LNCaP clone FGC (cell line): ENCODE measurements at regions not wholly inside any gene's neighbourhood (a gene's known extent, or its start where the extent isn't known, plus 50 kb on each side); places are given as distances from the start of the nearest gene placed in this dataset.
"Not testable (repeated sequence)": the region's sequence is repeated elsewhere in the genome, so short reads cannot be mapped to it uniquely, and the experiment has no call there.

Experiments used
- DNase-seq: peaks from one replicate; pipeline ENCODE4 v3.0.0-alpha.2; 2011; ENCODE audit warnings: low read depth
- H3K4me3 ChIP-seq: 2 replicates; pipeline ENCODE4 v1.5.1; 2011; ENCODE audit warnings: mild to moderate bottlenecking, low read depth, low read length, control low read depth
- TF ChIP-seq, protein P1 (sequence below): IDR thresholded peaks from 2 replicates; pipeline ENCODE4 v1.5.1; 2012; ENCODE audit warnings: mild to moderate bottlenecking; ENCODE audit not compliant: control insufficient read depth, insufficient read depth; ENCODE audit errors: extremely low read depth

DNA sequence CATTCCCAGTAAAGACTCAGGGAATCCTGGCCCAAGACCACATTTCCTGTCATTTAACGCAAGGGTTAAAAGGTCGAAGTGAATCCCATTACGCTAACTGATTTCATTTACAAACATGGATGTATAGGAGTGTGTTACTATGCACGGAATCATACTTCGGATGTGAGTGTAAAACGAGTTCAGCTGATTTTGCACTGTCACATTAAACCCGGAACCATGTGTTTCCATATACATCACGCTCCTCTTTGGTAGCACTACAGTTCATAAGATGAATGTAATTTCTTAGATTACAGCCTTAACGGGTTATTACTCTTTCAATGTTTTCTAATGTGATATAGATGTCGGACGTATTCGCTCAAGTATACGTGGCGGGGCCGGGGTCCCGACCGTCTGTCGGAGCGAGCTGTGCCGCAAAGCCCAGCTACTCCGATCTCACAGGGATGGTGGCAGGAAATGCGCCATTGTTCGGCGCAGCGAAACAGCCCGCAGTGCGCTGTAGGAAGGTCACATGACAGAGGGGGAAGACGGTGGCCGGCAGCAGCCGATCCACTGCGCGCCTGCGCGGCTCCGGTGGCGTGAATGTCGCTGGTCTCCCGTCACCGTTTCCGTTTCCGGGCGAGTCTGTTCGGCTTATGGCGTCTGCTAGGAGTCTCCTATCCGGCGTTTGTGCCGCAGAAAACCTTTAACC is 97.3 kb downstream of the NPAP1 start:
- DNase-seq: peak; percentile 82
- H3K4me3 ChIP-seq: peak overlapping the region; percentile 53
- TF ChIP-seq, protein P1, sequence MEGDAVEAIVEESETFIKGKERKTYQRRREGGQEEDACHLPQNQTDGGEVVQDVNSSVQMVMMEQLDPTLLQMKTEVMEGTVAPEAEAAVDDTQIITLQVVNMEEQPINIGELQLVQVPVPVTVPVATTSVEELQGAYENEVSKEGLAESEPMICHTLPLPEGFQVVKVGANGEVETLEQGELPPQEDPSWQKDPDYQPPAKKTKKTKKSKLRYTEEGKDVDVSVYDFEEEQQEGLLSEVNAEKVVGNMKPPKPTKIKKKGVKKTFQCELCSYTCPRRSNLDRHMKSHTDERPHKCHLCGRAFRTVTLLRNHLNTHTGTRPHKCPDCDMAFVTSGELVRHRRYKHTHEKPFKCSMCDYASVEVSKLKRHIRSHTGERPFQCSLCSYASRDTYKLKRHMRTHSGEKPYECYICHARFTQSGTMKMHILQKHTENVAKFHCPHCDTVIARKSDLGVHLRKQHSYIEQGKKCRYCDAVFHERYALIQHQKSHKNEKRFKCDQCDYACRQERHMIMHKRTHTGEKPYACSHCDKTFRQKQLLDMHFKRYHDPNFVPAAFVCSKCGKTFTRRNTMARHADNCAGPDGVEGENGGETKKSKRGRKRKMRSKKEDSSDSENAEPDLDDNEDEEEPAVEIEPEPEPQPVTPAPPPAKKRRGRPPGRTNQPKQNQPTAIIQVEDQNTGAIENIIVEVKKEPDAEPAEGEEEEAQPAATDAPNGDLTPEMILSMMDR: no peak

DNA sequence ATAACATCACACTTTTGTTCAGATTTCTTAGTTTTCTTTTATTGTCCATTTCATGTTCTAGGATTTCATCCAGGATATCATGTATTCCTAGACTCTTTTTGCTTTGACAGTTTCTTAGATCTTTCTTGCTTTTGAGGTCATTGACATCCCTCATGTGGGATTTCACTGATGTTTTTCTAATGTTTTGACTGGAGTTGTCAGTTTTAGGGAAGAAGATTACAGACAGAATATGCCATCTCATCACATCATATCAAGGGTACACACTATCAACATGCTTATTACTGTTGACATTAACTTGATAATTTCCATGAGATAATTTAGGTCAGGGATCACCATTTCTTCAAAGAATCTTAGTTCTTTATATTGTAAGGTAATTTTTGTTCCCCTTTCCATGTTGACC is 101.7 kb downstream of the NPAP1 start:
- no peak overlapping the region for H3K4me3 ChIP-seq
- DNase-seq: no peak
- TF ChIP-seq, protein P1: no peak

DNA sequence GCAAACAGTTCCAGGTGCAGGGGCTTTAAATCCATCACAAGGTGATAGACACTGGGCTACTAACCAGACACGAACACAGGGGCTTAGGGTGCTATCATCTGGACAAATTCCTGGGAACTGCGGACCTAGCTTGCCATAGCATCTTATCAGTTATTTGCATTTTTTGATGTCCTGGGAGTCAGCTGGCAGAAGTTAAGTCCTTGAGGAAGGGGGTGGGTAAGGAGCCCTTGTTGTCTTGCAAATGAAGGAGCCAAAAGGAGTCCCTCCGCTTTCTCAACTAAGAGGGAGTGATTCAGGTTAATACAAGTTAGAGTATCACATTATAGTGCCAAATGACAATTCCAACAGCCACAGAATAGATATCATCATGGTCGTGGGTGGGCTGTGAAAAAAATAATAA is 108.9 kb downstream of the NPAP1 start:
- no peak for DNase-seq
- no peak overlapping the region for H3K4me3 ChIP-seq
- TF ChIP-seq, protein P1: no peak

DNA sequence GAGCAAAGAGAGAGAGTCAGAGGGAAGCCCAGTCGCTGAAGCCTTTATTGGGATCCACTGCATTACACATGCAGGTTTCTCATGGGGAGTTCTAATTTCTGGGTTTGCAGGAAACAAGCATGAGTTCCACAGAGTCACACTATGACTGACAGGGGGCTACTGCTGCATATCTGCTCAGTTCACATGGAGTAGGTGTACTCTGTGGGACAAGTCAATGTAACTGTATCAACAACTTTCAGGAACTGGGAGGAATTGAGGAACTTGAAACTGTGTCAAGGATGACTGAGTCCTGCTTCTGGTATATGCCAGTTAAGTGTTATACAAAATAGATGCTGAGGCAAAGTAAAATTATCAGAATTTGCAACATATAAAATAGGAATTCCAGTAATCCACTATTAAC is 110.8 kb downstream of the NPAP1 start:
- no peak overlapping the region for H3K4me3 ChIP-seq
- TF ChIP-seq, protein P1: no peak
- no peak for DNase-seq

DNA sequence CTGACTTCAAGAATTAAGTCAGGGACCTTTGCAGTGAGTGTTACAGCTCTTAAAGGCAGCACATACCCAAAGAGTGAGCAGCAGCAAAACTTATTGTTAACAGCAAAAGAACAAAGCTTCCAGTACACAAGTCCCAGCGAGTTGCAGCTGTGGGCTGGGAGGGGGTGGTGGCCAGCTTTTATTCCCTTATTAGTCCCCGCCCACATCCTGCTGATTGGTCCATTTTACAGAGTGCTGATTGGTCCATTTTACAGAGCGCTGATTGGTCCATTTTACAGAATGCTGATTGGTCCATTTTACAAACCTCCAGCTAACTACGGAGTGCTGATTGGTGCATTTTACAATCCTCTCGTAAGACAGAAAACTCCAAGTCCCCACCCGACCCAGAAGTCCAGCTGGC is 127.0 kb downstream of the NPAP1 start:
- DNase-seq: not testable (repeated sequence)

DNA sequence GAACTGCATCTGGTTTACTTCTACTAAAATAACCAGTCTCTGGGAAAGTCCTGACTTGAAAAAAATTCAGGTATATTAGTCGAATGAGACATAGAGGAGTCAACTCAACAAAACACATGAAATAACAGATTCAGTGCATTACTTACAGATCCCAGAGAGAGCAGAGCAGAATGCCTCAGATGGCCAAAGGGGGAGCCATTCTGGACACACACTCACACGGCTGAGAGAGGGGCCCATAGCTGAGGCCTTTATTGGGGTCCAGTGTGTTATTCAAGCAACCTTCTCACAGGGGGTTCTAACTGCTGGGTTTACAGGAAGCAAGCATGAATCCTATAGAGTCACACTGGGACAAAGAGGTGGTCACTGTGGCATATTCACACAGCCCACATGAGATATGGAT is 135.1 kb upstream of the SNRPN start:
- no peak for DNase-seq
- TF ChIP-seq, protein P1: no peak
- no peak overlapping the region for H3K4me3 ChIP-seq

More for the DNA sequence above, 127.0 kb downstream of the NPAP1 start:
- not testable (repeated sequence) for H3K4me3 ChIP-seq

DNA sequence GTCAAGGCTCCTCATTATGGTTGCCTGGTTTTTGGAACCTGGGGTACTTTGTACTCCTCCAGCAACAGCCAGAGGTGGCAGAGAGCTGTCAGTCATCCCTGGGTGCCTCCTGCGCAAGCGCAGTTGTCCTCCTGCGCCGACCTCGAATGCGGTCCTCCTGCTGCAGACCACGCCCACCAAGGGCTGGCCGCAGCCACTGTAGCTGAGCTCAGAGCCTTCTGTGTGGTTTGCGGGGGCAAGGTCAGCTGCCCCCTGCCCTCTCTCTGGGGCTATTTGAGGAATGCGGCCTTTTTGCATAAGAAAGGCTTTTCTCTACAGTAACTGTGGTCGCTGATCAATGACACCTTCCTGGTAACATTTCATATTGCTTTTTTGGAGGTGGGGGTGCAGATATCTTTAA is 131.3 kb upstream of the SNRPN start:
- peak overlapping the region; percentile 57 for H3K4me3 ChIP-seq
- DNase-seq: peak; percentile 43
- TF ChIP-seq, protein P1: no peak

DNA sequence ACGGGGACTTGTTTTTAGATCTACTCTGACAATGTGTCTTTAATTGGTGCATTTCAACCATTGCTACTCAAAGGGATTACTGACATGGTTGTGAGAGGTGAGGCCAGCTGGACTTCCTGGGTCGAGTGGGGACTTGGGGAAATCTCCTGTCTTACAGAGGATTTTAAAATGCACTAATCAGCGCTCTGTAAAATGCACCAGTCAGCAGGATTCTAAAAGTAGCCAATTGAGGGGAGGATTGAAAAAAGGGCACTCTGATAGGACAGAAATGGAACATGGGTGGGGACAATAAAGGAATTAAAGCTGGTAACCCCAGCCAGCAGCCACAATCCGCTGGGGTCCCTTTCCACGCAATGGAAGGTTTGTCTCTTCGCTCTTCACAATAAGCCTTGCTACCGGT is 122.5 kb upstream of the SNRPN start:
- no peak overlapping the region for H3K4me3 ChIP-seq
- DNase-seq: no peak
- TF ChIP-seq, protein P1: no peak
